GM13976 (cell line): ENCODE measurements at regions not wholly inside any gene's neighbourhood (a gene's known extent, or its start where the extent isn't known, plus 50 kb on each side); places are given as distances from the start of the nearest gene placed in this dataset.

ENCODE experiments used
- DNase-seq: peaks from one replicate; pipeline ENCODE4 v3.0.0; 2012; ENCODE audit warnings: low spot score
- CTCF ChIP-seq: IDR thresholded peaks from 2 replicates; pipeline ENCODE4 v1.5.1; 2012; ENCODE audit warnings: borderline replicate concordance, mild to moderate bottlenecking; ENCODE audit not compliant: insufficient read depth; ENCODE audit errors: extremely low read depth, missing control alignments, control extremely low read depth
- in situ Hi-C: fragments of 300-500 bp; cut with MboI; formaldehyde crosslinking; loops from one replicate; pipeline ENCODE4 v1.12.0; 2022; ENCODE audit warnings: low sequenced_read_pairs, mixed read lengths, inconsistent platforms; ENCODE audit not compliant: unreplicated experiment

- TF ChIP-seq CTCF: no peak
- in situ Hi-C loops: no loop called here
- DNase-seq: no peak
These were observed 210.4 kb upstream of the HDX start for GRCh38 chrX:84712621-84713020.

DNA sequence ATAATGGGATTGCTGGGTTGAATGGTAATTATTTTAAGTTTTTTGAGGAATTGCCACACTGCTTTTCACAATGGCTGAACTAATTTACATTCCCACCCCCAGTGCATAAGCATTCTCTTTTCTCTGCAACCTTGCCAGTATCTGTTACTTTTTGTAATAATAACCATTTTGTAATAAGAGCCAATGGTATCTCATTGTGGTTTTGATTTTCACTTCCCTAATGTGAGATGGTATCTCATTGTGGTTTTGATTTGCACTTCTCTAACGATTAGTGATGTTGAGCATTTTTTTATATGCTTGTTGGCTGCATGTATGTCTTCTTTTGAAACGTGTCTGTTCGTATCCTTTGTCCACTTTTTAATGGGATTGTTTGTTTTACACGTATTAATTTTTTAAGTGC lies 213.1 kb upstream of the HDX start:
- DNase-seq: no peak
- TF ChIP-seq CTCF: no peak
- in situ Hi-C loops: no loop called here

- no peak for TF ChIP-seq CTCF
- in situ Hi-C loops: no loop called here
- no peak for DNase-seq
These were observed 215.1 kb upstream of the HDX start for GRCh38 chrX:84717343-84717742.

- in situ Hi-C loops: no loop called here
- TF ChIP-seq CTCF: no peak
- DNase-seq: no peak
These were observed 219.2 kb upstream of the HDX start for GRCh38 chrX:84721416-84721815.

GRCh38 chrX:84724576-84724975 lies 222.3 kb upstream of the HDX start:
- no peak for TF ChIP-seq CTCF
- in situ Hi-C loops: no loop called here
- no peak for DNase-seq

DNA sequence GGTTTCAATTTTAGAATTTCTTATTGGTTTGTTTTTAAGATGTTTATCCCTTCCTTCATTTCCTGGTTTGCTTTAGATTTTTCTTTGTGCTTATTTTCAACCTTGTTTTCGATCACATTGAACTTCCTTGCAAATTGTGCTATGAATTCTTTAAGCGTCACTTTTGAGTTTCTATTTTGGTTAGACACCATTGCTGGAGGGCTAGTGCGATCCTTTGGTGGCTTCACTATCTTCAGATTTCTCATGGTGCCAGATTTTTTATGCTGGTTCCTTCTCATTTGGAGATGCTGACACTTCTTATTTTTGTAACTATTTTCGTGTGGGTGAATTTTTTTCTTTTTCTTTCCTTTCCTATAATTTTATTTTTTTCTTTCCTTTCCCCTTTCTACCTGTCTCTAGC lies 227.2 kb upstream of the HDX start:
- no peak for TF ChIP-seq CTCF
- in situ Hi-C loops: loop anchor here (25.0 kb wide), 1 partner anchor 308 kb away; no protein-coding TSS in a partner anchor
- no peak for DNase-seq

GRCh38 chrX:84729809-84730208 lies 227.6 kb upstream of the HDX start:
- peak; percentile 76 for TF ChIP-seq CTCF
- in situ Hi-C loops: loop anchor here (25.0 kb wide), 1 partner anchor 307 kb away; no protein-coding TSS in a partner anchor
- peak; percentile 23 for DNase-seq
